HG03354 (cell line): ENCODE measurements at regions not wholly inside any gene's neighbourhood (a gene's known extent, or its start where the extent isn't known, plus 50 kb on each side); places are given as distances from the start of the nearest gene placed in this dataset.

ENCODE experiments used
- ATAC-seq: cut with Tn5 transposase; IDR thresholded peaks from one replicate; pipeline ENCODE4 v1.9.1; 2021; ENCODE audit warnings: mild to moderate bottlenecking; ENCODE audit not compliant: unreplicated experiment, poor library complexity, severe bottlenecking

DNA sequence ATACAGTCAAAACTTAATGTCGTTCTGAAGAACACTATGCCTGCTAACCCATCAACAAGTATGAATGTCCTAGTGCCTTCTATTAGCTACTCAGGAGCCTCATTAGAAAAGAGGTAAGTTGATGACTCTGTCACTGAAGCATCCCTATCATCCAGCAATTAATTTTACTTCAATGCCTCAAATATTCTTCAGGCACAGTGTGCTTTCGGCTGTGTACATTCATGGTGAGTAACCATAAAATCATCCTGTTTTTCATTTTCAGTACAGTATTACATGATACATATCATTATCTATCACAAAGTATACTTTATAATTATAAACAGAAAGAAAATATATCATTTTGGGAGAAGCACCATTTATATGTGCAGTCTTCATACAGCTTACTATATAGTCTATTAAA, 495.5 kb upstream of the ZWINT start:
- ATAC-seq = no peak

GRCh38 chr10:56844978-56845529, 484.0 kb upstream of the ZWINT start:
- ATAC-seq = no peak

- ATAC-seq = peak; percentile 94
These were observed 475.6 kb upstream of the ZWINT start for GRCh38 chr10:56836659-56837058.

DNA sequence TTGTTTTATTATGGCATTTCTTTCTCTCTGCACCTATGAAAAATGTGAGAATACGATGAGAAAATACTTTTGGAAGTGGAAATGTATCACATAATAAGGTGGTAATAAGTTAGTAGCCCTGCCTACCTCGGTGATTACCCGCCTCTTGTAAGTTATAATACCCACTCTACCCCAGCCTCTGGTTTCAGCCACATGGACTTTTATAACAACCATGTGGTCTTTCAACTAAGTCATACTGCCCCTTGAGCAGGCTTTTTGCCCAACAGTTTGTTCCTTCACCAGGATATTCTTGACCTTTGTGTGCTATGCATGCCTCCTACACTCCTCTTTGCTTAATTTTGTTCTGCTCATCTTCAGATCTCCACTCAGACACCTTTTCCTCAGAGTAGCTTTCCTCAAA, 470.6 kb upstream of the ZWINT start:
- ATAC-seq = no peak

GRCh38 chr10:56823849-56824248, 462.8 kb upstream of the ZWINT start:
- ATAC-seq = peak; percentile 86

- no peak for ATAC-seq
These were observed 444.0 kb upstream of the ZWINT start for GRCh38 chr10:56805022-56805421.

GRCh38 chr10:56785292-56785691, 424.2 kb upstream of the ZWINT start:
- ATAC-seq = no peak

- ATAC-seq = no peak
These were observed 421.4 kb upstream of the ZWINT start for GRCh38 chr10:56782503-56782902.

DNA sequence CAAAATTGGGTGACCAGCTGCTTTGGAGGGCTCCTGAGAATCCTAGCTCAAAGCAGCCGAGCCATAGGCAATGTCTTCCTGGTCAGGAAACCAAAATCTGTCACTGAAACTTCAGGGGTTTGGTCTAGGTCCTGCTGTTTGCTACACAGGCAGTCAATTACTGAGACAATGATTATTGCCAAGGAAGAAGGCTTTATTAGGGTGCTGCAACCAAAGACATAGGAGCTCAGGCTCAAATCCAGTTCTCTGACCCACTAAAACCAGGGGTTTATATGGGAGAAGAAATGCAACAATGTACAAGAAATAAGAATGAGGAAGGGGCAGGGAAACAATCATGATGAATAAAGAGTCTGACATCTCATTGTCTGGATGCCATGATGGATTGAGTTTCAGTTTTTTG, 410.3 kb upstream of the ZWINT start:
- no peak for ATAC-seq

- ATAC-seq = no peak
These were observed 402.0 kb upstream of the ZWINT start for GRCh38 chr10:56763090-56763489.

GRCh38 chr10:56745490-56745889, 384.4 kb upstream of the ZWINT start:
- no peak for ATAC-seq

DNA sequence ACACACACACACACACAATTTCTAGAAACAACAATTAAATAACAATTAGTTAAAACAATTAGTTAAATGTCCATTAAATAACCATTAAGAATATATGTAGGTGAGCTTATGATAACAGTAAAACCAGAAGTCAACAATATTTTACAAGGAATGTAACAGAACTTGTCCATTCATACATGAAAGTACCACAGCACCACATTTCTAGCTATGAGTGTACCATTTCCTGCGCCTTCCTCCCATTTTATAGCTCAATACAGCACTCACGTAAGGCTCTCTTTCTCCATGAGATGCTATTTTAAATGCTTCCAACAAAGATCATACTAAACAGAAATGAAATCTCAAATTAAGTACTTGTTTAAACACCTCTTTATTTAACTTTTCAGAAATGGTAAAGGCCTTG, 367.3 kb upstream of the ZWINT start:
- ATAC-seq = no peak

DNA sequence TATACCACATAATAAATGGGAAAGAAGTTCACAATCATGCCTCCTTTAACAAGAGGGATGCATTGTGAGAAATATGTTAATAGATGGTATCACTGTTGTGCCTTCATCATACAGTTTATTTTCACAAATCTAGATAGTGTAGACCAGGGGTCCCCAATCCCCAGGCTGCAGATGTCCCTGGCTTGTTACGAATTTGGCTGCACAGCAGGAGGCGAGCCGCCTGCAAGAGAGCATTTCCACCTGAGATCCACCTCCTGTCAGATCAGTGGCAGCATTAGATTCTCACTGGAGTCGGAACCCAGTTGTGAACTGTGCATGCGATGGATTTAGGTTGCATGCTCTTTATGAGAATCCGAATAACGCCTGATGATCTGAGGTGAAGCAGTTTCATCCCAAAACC, 361.9 kb upstream of the ZWINT start:
- ATAC-seq = no peak

DNA sequence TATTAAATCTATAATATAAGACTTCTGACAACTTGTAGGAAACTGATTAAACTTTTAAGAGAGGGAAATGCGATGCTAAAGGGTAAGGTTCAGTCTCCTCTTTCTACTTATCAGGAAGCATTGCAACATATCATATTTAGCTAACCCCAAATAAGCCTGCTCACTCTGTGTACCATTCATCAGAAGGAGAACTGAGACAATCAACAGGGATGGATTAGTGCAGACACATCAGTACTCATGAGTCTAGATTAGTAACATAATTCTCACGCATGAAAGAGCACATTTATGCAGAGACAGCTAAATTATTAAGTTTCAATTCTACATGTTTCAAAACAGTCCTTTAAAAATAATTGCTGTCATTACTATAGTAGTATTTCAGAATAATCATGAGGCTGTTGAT, 354.2 kb upstream of the ZWINT start:
- no peak for ATAC-seq

GRCh38 chr10:56698506-56698905, 337.4 kb upstream of the ZWINT start:
- no peak for ATAC-seq

DNA sequence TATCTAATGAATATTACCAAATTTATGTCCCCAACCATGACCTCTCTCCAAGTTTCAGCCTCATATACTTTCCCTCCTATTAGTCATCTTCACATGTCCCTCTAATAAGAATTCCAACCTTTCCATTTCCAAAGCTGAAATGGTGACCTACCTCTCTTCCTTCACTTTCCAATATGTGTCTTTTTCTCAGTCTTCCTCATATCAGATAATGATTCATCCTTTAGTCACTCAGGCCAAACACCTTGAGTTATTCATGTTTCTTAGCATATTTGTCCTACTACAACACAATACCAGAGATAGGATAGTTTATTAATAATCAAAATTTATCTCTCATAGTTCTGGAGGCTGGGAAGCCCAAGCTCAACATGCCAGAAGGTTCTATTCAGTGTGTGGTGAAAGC, 318.5 kb upstream of the ZWINT start:
- no peak for ATAC-seq

- peak; percentile 99 for ATAC-seq
These were observed 301.8 kb upstream of the ZWINT start for GRCh38 chr10:56662765-56663447.

- ATAC-seq = no peak
These were observed 292.2 kb upstream of the ZWINT start for GRCh38 chr10:56653289-56653688.

DNA sequence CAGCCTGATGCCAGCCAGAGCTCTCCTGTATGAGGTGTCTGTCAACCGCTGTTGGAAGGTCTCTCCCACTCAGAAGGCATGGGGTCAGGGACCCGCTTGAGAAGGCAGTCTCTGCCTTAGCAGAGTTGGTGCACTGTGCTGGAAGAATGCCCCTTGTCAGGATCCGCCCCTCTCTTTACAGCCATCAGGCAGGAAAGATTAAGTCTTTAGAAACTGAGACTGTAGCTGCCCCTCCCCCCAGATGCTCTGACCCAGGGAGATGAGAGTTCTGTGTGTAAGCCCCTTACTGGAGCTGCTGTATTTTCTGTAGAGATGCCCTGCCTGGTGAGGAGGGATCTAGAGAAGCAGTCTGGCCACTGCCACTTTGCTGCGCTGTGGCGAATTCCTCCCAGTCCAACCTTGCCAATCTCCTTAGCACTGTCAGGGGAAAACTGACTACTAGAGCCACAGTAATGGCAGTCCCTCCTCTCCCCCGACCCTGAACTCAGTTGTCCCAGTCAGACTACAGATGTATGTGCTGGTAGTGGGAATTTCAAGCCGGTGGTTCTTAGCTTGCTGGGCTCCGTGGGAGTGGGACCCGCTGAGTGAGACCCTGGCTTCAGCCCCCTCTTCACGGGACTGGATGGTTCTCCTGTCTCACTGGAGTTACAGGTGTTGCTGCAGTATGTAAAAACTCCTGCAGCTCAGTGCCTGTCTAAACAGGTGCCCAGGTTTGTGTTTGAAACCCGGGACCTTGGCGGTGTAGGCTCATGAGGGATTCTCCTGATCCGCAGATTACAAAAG, 285.5 kb upstream of the ZWINT start:
- ATAC-seq = no peak

GRCh38 chr10:56633876-56634452, 272.9 kb upstream of the ZWINT start:
- peak; percentile 99 for ATAC-seq

- ATAC-seq = peak; percentile 36
These were observed 271.5 kb upstream of the ZWINT start for GRCh38 chr10:56632537-56632936.
